ENCODE measurements at regions not wholly inside any gene's neighbourhood (a gene's known extent, or its start where the extent isn't known, plus 50 kb on each side); places are given as distances from the start of the nearest gene placed in this dataset.

- H3K9me2 ChIP-seq (replicated peaks; ENCODE audit: low read length): no peaks in the 10 kb centered on the region
- no peak for TF ChIP-seq CTCF (conservative IDR thresholded peaks at IDR 0.05; ENCODE audit: low read depth, low read length)
- no peak for TF ChIP-seq EZH2phosphoT487 (IDR thresholded peaks at IDR 0.05; ENCODE audit: borderline replicate concordance, low read length)
- no peak for TF ChIP-seq EZH2 (IDR thresholded peaks at IDR 0.05; ENCODE audit: low read length, unreplicated experiment)
- no peak overlapping the region for H3K9ac ChIP-seq (ENCODE audit: low read length)
- no peaks in the 10 kb centered on the region for H3K4me1 ChIP-seq (ENCODE audit: insufficient read depth, low read length)
- intact Hi-C loops (cut with micrococcal nuclease): no loop called here
- H2AFZ ChIP-seq (ENCODE audit: low read length): no peak overlapping the region
- ATAC-seq: no peak
- peaks cover 44% of the 10 kb centered on the region for H3K27me3 ChIP-seq (ENCODE audit: low read length)
- no peaks in the 10 kb centered on the region for H3K36me3 ChIP-seq (ENCODE audit: low read depth, low read length)
- no peak overlapping the region for H3K4me3 ChIP-seq (ENCODE audit: low read length)
- no peaks in the 10 kb centered on the region for H3K79me2 ChIP-seq (ENCODE audit: low read length)
- no peak overlapping the region for H3K27ac ChIP-seq (ENCODE audit: low read length)
- CTCF ChIA-PET: no interaction called here
- H4K20me1 ChIP-seq (ENCODE audit: low read length): no peaks in the 10 kb centered on the region
- DNase-seq: peak; percentile 33
- no peaks in the 10 kb centered on the region for H3K9me3 ChIP-seq (ENCODE audit: low read length)
- no TSS peak for BruUV-seq (replicated peaks)
- no peak overlapping the region for H3K4me2 ChIP-seq (ENCODE audit: low read length)
- POLR2A ChIA-PET (ENCODE audit: unreplicated experiment): no interaction called here
- H3F3A ChIP-seq (ENCODE audit: low read length, unreplicated experiment): no peaks in the 10 kb centered on the region
Measured at GRCh38 chr16:76910931-76911330, 280.1 kb upstream of the MON1B start.

GRCh38 chr16:76913046-76913445 lies 277.9 kb upstream of the MON1B start:
- ATAC-seq (no peak), DNase-seq (no peak)
- ChIA-PET CTCF (no interaction called here), POLR2A (ENCODE audit: unreplicated experiment) (no interaction called here)
- H4K20me1 ChIP-seq (ENCODE audit: low read length): no peaks in the 10 kb centered on the region
- H3K4me1 ChIP-seq (ENCODE audit: insufficient read depth, low read length): no peaks in the 10 kb centered on the region
- H3K9me3 ChIP-seq (ENCODE audit: low read length): no peaks in the 10 kb centered on the region
- BruUV-seq (replicated peaks): no TSS peak
- peaks cover 38% of the 10 kb centered on the region for H3K27me3 ChIP-seq (ENCODE audit: low read length)
- H3K36me3 ChIP-seq (ENCODE audit: low read depth, low read length): no peaks in the 10 kb centered on the region
- H2AFZ ChIP-seq (ENCODE audit: low read length): no peak overlapping the region
- intact Hi-C loops (cut with micrococcal nuclease): no loop called here
- no peaks in the 10 kb centered on the region for H3K9me2 ChIP-seq (replicated peaks; ENCODE audit: low read length)
- H3K4me3 ChIP-seq (ENCODE audit: low read length): no peak overlapping the region
- no peaks in the 10 kb centered on the region for H3K79me2 ChIP-seq (ENCODE audit: low read length)
- TF ChIP-seq EZH2phosphoT487 (IDR thresholded peaks at IDR 0.05; ENCODE audit: borderline replicate concordance, low read length) (no peak), CTCF (conservative IDR thresholded peaks at IDR 0.05; ENCODE audit: low read depth, low read length) (no peak), EZH2 (IDR thresholded peaks at IDR 0.05; ENCODE audit: low read length, unreplicated experiment) (no peak)
- H3K9ac ChIP-seq (ENCODE audit: low read length): no peak overlapping the region
- H3K4me2 ChIP-seq (ENCODE audit: low read length): no peak overlapping the region
- H3F3A ChIP-seq (ENCODE audit: low read length, unreplicated experiment): no peaks in the 10 kb centered on the region
- H3K27ac ChIP-seq (ENCODE audit: low read length): no peak overlapping the region

- no peaks in the 10 kb centered on the region for H3K9me3 ChIP-seq (ENCODE audit: low read length)
- no peak overlapping the region for H3K4me2 ChIP-seq (ENCODE audit: low read length)
- no peaks in the 10 kb centered on the region for H4K20me1 ChIP-seq (ENCODE audit: low read length)
- no peak overlapping the region for H3K9ac ChIP-seq (ENCODE audit: low read length)
- no peaks in the 10 kb centered on the region for H3F3A ChIP-seq (ENCODE audit: low read length, unreplicated experiment)
- DNase-seq: no peak
- no peak overlapping the region for H3K27ac ChIP-seq (ENCODE audit: low read length)
- no peaks in the 10 kb centered on the region for H3K36me3 ChIP-seq (ENCODE audit: low read depth, low read length)
- ATAC-seq: no peak
- peaks cover 22% of the 10 kb centered on the region for H3K27me3 ChIP-seq (ENCODE audit: low read length)
- H3K9me2 ChIP-seq (replicated peaks; ENCODE audit: low read length): no peaks in the 10 kb centered on the region
- ChIA-PET POLR2A (ENCODE audit: unreplicated experiment) (no interaction called here), CTCF (no interaction called here)
- no peaks in the 10 kb centered on the region for H3K4me1 ChIP-seq (ENCODE audit: insufficient read depth, low read length)
- no peak overlapping the region for H2AFZ ChIP-seq (ENCODE audit: low read length)
- TF ChIP-seq CTCF (conservative IDR thresholded peaks at IDR 0.05; ENCODE audit: low read depth, low read length) (no peak), EZH2phosphoT487 (IDR thresholded peaks at IDR 0.05; ENCODE audit: borderline replicate concordance, low read length) (no peak), EZH2 (IDR thresholded peaks at IDR 0.05; ENCODE audit: low read length, unreplicated experiment) (no peak)
- no TSS peak for BruUV-seq (replicated peaks)
- no peak overlapping the region for H3K4me3 ChIP-seq (ENCODE audit: low read length)
- intact Hi-C loops (cut with micrococcal nuclease): no loop called here
- H3K79me2 ChIP-seq (ENCODE audit: low read length): no peaks in the 10 kb centered on the region
Measured at GRCh38 chr16:76926042-76926441, 264.9 kb upstream of the MON1B start.
